Erythroblast (primary cell): ENCODE measurements at regions not wholly inside any gene's neighbourhood (a gene's known extent, or its start where the extent isn't known, plus 50 kb on each side); places are given as distances from the start of the nearest gene placed in this dataset.

Experiments
- GATA1 ChIP-seq: IDR thresholded peaks from 2 replicates; pipeline ENCODE4 v1.6.1; 2011; ENCODE audit warnings: low read depth, mild to moderate bottlenecking, control low read depth, low read length, moderate library complexity
- POLR2A ChIP-seq: IDR thresholded peaks from 2 replicates; pipeline ENCODE4 v1.6.1; 2011; ENCODE audit warnings: mild to moderate bottlenecking, low read length

DNA sequence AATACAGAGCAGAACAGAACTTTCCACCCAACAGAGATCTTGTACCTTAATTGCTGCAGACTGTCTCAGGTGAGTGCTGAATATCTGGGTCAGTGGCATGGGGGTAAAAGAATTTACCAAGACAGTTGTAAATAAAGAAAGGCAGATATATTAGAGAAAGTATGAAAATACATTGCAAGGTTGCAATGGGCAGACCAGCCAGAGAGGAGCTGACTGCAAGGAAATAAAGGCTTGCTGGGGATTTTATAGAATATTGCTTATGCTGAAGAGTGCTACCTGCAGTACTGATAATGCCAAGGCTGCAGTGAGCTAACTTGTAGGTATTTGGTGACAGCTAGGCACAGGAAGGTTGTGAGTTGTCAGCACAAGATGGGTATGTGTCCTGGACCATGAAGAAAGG, 171.0 kb upstream of the TRIM24 start:
- TF ChIP-seq POLR2A: no peak
- no peak for TF ChIP-seq GATA1
